HG02642 (cell line): ENCODE measurements at regions not wholly inside any gene's neighbourhood (a gene's known extent, or its start where the extent isn't known, plus 50 kb on each side); places are given as distances from the start of the nearest gene placed in this dataset.
"Not testable (repeated sequence)": the region's sequence is repeated elsewhere in the genome, so short reads cannot be mapped to it uniquely, and the experiment has no call there.

ENCODE experiments used
- ATAC-seq: cut with Tn5 transposase; IDR thresholded peaks from one replicate; pipeline ENCODE4 v1.9.1; 2021; ENCODE audit warnings: mild to moderate bottlenecking; ENCODE audit not compliant: unreplicated experiment, poor library complexity

DNA sequence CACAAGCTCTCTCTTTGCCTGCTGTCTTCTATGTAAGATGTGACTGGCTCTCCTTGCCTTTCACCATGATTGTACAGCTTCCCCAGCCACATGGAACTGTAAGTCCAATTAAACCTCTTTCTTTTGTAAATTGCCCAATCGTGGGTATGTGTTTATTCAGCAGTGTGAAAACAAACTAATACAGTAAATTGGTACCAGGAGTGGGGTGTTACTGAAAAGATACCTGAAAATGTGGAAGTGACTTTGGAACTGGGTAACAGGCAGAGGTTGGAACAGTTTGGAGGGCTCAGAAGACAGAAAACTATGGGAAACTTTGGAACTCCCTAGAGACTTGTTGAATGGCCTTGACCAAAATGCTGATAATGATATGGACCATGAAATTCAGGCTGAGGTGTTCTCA lies 214.3 kb upstream of the FSCB start:
- not testable (repeated sequence) for ATAC-seq

DNA sequence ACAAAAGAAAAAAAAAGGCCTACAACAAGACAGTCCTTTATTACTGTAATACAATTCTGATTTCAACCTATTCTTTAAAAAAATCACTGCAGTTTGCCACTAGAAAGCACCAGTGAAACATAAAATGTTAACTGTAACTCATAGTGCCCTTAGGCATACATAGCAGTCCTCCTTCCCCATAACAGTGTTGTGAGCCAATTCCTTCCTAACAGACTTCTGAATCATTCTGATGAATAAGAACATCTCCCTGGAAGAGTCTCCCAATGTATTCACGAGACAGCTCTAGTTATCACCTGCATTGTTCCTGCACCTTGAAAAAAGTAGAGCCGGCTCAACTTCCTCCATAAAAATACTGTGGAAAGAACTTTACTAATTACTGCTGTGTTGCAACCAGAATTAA lies 213.6 kb upstream of the FSCB start:
- no peak for ATAC-seq

DNA sequence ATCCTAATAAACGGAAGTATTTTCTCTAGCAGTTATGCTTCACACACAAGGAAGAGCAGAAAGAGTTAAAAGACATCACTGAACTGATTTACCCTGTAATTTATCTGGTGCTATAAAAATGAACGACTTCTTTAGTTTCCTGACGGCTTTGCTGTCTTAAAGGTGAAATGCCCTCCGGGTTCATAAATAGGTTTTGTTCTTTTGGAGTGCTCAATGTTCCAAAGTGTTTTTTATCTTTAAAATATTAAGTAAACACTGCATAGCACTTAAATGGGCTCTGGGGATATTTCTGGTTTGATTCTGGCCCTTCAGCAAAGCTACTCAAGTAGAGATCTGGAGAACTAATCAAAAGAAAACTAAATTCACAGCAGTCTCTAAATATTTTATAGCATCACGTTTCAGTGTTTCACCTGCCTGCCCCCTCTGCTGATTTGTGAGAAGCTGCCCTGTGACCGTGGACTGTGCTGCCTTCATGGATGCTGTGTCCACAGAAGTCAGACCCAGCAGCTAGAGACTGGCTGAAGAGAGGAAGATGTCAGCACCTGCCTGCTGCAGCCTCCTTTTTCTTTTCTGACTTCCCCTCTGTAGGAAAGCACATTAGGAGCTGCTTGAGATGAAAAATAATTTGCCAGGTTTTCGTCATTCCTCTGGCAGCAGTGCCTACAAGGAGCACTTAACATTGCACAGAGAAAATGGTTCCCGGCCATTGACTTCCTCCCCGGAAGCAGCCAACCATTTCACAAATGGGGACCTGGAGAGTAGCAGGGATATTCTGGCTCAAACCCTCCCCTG lies 205.1 kb upstream of the FSCB start:
- no peak for ATAC-seq

DNA sequence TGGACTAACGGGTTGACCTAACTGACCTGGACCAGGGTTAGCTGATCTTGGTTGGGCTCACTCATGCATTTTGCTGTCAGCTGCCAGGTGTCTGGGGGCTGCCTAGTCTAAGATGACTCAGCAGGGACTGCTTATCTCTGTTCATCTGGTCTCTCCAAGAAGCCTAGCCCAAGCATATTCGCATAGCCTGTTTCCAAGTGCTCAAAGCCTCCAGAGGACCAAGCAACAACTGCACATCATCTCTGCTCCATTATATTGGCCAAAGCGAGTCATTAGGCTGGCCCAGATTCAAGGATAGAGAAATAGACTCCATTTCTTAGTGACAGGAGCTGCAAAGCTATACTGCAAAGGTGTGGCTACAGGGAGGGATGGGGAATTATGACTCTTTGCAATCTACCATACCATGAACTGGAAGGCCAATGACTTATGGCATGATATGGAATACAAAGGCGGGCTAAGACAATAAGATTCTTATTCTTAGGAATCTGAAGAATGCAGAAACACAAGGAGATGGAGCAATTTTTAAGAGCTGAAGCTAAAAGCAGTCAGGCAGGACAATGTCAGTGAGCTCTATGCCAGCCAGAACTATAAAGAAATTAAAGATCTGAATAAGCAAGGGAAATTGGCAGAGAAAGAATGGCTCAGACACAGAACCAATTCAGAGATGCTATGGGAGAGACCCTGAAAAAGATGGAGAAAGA lies 194.6 kb upstream of the FSCB start:
- no peak for ATAC-seq

DNA sequence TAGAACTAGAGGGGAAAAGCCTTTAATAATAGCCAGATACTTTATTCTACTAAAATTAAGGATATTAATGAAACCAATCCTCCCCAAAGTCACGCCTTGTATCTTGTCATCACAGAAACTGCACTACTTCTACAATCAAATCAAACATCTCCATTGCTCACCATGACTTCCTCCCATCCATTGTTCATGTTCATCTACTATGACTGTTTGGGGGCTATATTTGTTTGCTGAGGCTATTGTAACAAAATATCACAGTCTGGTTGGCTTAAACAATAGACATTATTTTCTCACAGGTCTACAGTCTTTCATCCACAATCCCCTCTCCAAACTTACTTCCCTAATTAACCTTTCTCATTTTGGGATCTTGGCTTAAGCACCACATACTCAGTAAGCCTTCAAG lies 193.6 kb upstream of the FSCB start:
- no peak for ATAC-seq

DNA sequence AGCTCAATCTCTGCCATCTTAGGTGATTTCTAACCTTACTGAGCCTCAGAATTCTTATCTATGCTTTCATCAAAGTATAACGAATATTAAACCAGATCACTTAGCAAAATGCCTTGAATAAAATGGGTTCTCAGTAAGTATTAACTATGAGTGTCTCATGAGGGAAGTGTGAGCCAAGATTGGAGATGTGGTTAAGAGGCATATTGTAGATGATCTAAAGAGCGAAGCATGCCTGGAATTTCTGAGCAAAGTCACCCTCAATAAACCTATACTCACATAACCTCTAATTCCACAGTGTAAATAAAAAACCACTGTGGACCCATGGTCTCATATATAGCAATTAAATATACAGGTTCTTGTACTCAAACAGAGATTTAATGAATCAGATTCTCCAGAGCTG lies 193.1 kb upstream of the FSCB start:
- no peak for ATAC-seq

DNA sequence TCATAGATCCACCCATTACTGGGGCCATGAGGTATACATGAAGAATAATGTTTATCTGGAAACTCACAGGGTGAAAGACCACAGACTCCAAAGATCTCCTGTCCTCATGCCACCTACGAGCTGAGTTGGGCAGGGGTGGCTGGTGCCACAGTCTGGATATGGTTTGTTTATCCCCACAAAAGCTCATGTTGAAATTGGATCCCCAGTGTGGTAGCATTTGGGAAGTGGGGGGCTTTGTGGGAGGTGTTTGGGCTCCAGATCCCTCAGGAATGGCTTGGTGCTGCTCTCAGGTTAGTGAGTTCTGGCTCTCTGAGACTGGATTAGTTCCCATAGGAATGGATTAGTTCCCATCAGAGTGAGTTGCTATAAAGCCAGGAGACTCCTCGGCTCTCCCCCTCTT lies 192.3 kb upstream of the FSCB start:
- ATAC-seq: no peak

DNA sequence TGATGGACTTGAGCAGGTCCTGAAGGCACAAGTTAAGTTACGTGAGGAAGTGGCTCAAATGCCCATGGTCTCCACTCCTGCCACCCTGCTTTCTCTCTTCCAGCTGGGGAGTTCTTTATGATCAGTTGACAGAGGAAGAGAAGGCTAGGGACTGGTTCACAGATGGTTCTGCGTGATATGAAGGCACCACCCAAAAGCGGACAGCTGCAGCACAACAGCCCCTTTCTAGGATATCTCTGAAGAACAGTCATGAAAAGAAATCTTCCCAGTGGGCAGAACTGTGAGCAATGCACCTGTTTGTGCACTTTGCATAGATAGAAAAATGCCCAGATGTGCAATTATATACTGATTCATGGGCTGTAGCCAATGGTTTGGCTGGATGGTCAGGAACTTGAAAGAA lies 162.4 kb upstream of the FSCB start:
- ATAC-seq: no peak

DNA sequence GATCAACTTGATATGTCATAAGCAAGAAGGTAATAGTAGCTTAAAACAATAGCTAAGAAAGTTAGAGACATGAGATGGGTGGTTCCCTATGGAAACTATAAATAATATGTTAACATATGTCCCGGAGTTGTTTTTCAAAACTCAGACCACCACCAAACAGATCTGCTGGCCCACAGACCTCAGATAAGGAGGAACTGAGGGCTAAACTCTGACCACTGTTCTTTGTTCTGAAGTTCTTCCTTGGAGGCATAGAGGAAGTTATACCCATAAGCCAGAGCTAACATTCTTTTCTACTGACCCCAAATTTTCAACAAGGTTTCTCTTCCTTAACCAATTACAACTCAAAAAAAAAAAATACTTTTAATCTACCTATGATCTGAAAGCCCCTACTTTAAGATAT lies 156.1 kb upstream of the FSCB start:
- ATAC-seq: no peak

DNA sequence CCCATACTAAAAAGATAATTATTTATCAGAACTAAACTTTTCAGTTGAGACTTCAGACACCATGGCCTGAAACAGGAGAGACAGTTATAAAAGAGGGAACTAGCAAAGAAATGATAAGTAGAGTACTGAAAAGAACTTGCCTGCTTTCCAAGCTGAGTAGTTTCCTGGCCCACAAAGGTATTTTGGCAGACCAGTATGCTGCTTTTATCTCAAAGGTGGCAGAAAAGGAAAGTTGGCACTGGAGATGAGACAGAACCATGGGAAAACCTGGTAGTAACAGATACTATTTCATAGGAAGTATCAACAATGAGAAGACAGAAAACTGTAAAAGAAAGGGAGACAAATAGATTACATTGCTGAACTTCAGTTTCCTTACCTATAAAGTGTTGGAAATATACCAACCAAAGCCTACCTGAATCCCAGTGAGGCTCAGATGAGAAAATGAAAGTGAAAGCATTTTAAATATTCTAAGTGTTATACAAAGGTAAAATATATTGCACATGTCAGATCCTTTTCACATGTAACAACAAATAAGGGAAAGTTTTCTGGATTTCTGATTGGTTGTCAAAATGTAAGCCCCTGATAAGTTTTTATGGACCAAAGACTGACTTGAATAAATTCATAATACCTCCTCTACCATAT lies 155.3 kb upstream of the FSCB start:
- peak; percentile 44 for ATAC-seq

DNA sequence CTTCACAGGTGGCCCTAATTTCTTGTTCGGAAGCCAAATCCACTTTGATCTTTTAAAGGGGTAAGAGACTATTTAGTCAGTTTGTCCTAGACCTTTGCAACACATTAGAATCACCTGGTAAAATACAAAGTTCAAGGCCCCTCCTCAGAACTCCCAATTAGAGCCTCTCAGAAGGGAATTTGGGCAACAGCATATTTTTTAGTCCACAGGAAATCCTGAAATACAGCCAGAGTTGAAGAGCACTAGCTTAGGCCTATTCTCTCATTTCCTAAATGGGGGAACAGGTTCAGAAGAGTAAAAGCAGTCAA lies 151.3 kb upstream of the FSCB start:
- no peak for ATAC-seq

DNA sequence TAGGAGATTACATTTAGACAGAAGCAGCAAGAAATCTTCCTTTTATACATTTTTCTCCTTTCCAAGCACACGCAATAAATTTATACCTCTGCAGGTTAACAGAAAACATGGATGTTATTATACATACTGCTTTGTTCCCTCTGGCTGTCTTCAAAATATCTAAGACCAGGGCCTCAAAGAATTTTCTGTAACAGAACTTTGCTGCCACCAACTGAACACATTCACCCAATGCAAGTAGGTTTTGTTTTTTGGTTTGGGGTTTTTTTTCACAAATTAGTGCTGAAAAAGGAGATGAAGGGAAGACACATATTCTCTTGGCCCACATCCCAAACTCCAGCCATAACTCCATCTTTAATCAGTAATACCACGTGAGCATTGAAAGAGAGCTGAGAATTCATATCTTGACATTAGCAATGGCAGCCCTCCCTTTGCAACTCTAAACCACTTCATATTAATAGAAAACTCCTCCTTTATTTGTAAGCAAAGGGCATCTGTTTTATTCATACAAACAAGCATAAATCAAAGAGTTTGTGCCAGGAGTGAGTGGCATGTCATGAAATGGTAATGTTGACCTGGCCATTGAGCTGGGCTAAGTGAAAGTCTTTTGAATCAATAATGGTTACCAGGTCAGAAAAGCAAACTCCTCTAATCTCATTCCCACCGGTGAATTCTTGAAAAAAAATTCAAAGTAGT lies 150.8 kb upstream of the FSCB start:
- no peak for ATAC-seq

DNA sequence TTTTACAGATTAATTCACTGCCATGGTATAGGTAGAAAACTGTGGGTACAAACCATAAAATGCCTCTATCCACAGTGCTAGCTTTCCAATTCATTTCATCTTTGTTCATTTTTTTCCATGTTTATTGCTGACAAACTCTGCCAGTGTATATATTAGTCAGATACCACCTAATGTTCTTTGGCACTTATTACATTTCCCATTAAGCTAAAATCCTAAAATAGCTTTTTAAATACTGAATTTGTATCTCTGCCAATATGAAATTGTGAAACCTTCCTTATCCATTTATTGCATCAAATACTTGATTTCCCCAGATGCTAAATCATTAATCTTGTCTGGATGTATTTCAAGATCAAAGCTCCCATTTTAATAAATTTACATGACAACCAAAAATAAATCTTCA lies 150.1 kb upstream of the FSCB start:
- no peak for ATAC-seq

DNA sequence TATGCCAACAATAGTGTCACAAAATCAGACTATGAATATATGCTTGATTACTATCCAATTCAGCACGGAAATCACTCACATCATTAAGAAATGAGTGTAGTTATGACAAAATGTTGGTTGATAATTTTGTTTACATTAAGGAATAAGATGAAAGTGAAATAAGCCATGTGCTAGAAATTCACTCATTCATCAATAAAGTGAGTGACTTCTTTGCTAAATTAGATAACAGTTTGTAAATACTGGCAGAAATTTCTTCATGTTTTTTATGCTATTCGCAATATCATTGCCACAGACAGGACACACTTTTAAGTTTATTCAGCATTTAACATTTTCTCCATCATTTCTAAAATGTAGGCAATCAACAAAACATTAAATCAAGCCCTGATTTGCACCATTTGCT lies 147.5 kb upstream of the FSCB start:
- ATAC-seq: no peak

DNA sequence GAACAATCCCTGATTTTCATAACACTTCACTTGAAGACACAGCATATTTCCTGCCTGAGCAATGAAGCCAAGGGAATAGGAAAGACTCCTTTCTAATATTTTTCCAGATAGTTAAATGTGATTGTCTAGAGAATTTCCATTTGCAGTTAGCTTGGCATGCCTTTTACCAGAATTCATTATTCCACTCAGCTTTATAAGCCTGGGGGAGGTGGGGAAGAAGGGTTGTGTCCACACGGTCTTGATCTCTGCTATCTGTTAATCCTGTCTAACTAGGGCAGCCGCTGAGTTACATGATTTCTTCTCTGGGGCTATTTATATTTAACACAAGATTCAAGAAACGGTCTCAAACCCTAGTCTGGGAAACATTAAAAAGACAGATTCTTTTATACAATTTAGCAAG lies 146.6 kb upstream of the FSCB start:
- no peak for ATAC-seq

DNA sequence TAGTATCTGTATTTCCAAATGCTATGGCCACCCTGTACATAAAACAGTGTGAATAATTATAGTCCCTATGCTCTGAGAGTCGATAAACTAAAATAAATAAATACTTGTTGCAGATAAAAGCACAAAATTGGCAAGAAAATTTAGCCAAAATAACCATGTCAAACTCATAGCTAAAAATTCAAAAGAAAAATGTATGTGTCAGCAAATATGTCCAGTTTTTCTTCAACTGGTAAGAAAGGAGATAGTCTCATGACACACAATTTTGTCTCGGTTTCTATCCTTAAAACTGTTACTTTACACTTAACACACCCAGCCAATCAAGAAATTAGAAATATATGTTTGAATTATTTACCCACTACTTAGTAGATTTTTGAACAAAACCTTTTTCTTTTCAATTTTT lies 145.6 kb upstream of the FSCB start:
- no peak for ATAC-seq

DNA sequence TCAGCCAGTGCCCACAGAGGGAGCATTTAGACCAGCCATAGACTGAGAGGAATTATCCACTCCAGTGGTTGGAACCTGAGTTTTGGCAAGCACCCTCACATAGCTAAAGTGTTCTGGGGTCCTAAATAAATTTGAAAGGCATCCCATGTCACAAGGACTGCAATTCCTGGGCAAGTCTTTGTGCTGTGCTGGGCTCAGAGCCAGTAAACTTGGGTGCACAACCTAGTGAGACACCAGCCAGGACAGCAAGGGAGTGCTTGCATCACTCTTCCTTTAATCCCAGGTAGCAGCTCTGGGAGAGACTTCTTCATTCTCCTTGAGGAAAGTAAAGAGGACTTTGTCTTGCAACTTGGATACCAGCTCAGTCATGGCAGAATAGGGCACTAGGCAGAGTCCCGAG lies 142.0 kb upstream of the FSCB start:
- no peak for ATAC-seq

DNA sequence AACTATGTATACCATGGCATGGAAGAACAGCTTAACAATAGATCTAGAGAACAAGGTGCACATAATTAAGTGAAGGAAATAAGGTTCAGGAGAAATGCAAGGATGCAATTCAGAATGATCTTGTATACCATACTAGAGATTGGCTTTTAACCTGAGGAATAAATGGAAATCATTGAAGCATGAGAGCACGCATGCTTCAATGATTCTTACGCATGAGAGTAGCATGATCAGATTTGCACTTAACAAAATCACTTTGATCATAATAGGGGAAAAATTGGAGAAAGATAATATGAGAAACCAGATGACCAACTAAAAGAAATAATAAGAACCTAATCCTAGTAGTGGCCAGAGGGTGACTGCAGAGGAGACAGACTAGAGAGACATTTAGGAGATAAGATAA lies 133.3 kb upstream of the FSCB start:
- ATAC-seq: no peak

DNA sequence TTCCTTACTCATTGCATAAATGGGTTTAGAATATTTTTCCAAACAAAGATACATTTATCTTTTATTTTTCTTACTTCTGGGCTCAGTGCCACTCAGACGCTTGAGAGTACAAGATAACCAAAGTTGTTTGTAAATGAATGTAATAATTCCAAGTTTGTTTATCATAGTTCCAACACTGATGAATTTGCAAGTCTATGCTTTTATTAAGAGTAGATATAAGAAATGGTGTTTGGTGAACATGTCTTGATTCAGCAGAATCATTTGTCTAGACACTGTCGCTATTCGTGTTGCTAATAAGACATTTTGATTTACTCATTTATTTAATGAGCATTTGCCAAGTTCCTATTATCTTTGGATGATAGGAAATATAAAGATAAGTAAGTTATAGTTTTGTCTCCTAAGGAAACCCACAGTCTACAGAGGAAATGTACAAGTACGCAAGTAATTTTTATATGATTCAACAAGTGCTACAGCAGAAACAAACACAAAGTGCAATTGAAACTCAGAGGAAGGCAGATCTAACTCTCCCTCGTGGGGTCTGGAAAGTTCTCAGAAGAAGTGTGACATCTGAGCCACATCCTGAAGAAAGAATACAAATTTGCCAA lies 132.8 kb upstream of the FSCB start:
- no peak for ATAC-seq

DNA sequence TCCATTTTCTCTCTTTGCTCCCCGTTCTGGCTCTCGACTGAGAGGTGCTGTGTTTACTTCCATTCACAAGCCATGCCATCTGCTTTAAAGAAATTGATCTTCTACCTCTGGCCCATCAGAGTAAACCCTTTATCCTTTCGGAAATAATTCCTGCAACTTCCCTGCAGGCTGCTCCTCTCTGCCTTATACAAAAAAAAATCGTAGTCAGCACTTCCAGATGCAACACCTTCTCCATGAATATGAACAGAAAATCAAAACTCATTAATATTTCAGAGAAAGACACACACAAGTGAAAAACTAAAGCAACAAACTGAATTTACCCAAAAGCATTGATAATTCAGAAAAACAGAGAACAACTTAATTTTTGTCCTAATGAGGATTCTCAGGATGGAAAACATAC lies 127.6 kb upstream of the FSCB start:
- no peak for ATAC-seq

DNA sequence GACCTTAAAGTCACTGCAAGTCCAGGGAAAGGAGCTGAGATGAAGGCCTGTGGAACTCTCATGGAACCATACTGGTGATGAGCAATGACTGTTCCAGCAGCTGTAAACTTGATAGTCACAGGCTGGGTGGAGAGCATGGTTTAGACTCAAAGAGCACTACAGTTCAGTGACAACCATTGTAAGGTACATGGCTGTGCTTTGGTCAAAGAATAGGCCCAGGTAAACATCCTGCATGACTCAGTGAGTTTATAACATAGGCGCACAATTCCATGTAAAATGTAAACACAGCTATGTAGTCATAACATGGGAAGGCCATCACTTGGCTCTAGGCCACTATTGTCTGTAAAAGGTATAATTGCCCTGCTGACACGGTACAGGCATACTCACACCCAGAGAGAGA lies 119.3 kb upstream of the FSCB start:
- ATAC-seq: no peak
